ENCODE measurements at regions not wholly inside any gene's neighbourhood (a gene's known extent, or its start where the extent isn't known, plus 50 kb on each side); places are given as distances from the start of the nearest gene placed in this dataset.

DNA sequence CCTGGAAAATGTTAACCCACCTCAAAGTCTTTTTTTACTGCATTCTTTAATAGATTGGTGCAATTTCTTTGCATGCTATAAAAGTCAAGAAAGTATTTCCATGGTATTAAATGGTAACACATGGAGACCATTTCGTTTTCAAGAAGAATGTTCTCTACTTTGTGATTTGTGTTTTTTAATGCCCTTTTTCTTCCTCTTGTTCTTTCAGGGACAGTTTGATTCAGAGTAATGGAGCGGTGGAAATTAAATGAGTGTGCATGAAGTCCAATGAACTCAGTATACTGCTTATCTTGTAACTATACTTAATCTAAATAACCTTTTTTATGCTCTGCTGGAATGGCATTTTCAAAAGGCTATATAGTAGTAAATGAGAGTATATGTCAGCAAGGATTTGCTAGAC, 507.0 kb upstream of the CDH6 start:
- TF ChIP-seq USF1 (IDR thresholded peaks at IDR 0.05) = no peak

- no peak for TF ChIP-seq CEBPB (IDR thresholded peaks at IDR 0.05)
- TF ChIP-seq REST (IDR thresholded peaks at IDR 0.05; ENCODE audit: low read depth) = no peak
- no peak for TF ChIP-seq TEAD4 (IDR thresholded peaks at IDR 0.05)
- no peak for TF ChIP-seq NFIC (IDR thresholded peaks at IDR 0.05)
- TF ChIP-seq TCF12 (IDR thresholded peaks at IDR 0.05; ENCODE audit: low read depth) = no peak
- no peak for TF ChIP-seq RAD21 (IDR thresholded peaks at IDR 0.05; ENCODE audit: low read depth)
- TF ChIP-seq MAX (IDR thresholded peaks at IDR 0.05) = no peak
- TF ChIP-seq CREB1 (IDR thresholded peaks at IDR 0.05; ENCODE audit: low read depth) = no peak
- TF ChIP-seq TAF1 (IDR thresholded peaks at IDR 0.05; ENCODE audit: low read depth) = no peak
- no peak for TF ChIP-seq EP300 (IDR thresholded peaks at IDR 0.05; ENCODE audit: borderline replicate concordance)
- no peak for TF ChIP-seq EGR1 (IDR thresholded peaks at IDR 0.05)
- TF ChIP-seq ZBTB7A (IDR thresholded peaks at IDR 0.05; ENCODE audit: low read depth) = no peak
- no peak for TF ChIP-seq YY1 (IDR thresholded peaks at IDR 0.05; ENCODE audit: low read depth)
- no peak for TF ChIP-seq USF1 (IDR thresholded peaks at IDR 0.05)
- no peak for TF ChIP-seq FOXM1 (IDR thresholded peaks at IDR 0.05; ENCODE audit: borderline replicate concordance, low read depth)
Measured at GRCh38 chr5:30676223-30676840, 517.2 kb upstream of the CDH6 start.

GRCh38 chr5:30667293-30667692, 526.2 kb upstream of the CDH6 start:
- TF ChIP-seq RAD21 (IDR thresholded peaks at IDR 0.05; ENCODE audit: low read depth) (no peak), FOXM1 (IDR thresholded peaks at IDR 0.05; ENCODE audit: borderline replicate concordance, low read depth) (no peak), CREB1 (IDR thresholded peaks at IDR 0.05; ENCODE audit: low read depth) (no peak), ZBTB7A (IDR thresholded peaks at IDR 0.05; ENCODE audit: low read depth) (no peak), CEBPB (IDR thresholded peaks at IDR 0.05) (no peak)

DNA sequence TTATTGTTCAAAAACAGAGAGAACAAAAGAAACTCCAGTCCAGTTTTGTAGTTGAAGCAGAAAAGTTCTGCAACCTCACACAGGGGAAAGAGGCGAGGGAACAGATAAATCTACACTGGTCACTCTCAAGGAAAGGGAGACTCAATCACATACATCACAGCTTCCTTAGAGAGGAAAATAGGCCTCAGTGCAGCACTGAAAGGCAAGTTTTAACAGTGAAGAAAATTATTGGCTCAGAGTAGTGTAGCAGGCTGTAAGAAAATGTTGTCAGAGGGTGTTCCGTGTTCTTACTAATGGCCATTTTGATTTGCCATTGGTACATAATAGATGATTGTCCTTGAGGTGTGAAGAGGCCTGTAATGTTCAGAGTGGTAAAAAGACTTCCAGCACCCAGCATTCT, 530.0 kb upstream of the CDH6 start:
- TF ChIP-seq TCF12 (IDR thresholded peaks at IDR 0.05; ENCODE audit: low read depth) (no peak), YY1 (IDR thresholded peaks at IDR 0.05; ENCODE audit: low read depth) (no peak), USF1 (IDR thresholded peaks at IDR 0.05) (no peak)

GRCh38 chr5:30662373-30662772, 531.1 kb upstream of the CDH6 start:
- TF ChIP-seq YY1 (IDR thresholded peaks at IDR 0.05; ENCODE audit: low read depth) (no peak), EGR1 (IDR thresholded peaks at IDR 0.05) (no peak), CEBPB (IDR thresholded peaks at IDR 0.05) (no peak), EP300 (IDR thresholded peaks at IDR 0.05; ENCODE audit: borderline replicate concordance) (no peak), MAX (IDR thresholded peaks at IDR 0.05) (no peak)

DNA sequence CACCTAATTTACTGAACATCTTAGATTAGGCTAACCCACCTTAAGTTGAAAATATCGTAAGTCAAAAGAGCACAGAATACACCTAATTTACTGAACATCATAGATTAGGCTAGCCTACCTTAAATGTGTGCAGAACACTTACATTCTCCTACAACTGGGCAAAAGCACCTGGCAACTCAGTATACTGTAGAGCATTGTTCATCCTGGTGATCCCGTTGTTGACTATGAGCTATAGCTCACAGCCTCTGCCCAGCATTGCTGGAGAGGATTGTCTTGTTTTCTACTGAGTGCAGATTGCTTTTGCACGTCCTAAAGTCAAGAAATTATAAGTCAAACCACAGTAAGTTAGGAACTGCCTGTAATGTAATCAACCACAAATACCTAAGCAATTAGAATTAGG, 531.8 kb upstream of the CDH6 start:
- TF ChIP-seq USF1 (IDR thresholded peaks at IDR 0.05) (no peak), TCF12 (IDR thresholded peaks at IDR 0.05; ENCODE audit: low read depth) (no peak), TEAD4 (IDR thresholded peaks at IDR 0.05) (no peak), MAX (IDR thresholded peaks at IDR 0.05) (no peak), EGR1 (IDR thresholded peaks at IDR 0.05) (no peak), TAF1 (IDR thresholded peaks at IDR 0.05; ENCODE audit: low read depth) (no peak), EP300 (IDR thresholded peaks at IDR 0.05; ENCODE audit: borderline replicate concordance) (no peak), YY1 (IDR thresholded peaks at IDR 0.05; ENCODE audit: low read depth) (no peak), CREB1 (IDR thresholded peaks at IDR 0.05; ENCODE audit: low read depth) (no peak), NFIC (IDR thresholded peaks at IDR 0.05) (no peak), REST (IDR thresholded peaks at IDR 0.05; ENCODE audit: low read depth) (no peak), RAD21 (IDR thresholded peaks at IDR 0.05; ENCODE audit: low read depth) (no peak), CEBPB (IDR thresholded peaks at IDR 0.05) (no peak), FOXM1 (IDR thresholded peaks at IDR 0.05; ENCODE audit: borderline replicate concordance, low read depth) (no peak)

All from Ishikawa (cell line).